ENCODE measurements at regions not wholly inside any gene's neighbourhood (a gene's known extent, or its start where the extent isn't known, plus 50 kb on each side); places are given as distances from the start of the nearest gene placed in this dataset.
"Not testable (repeated sequence)": the region's sequence is repeated elsewhere in the genome, so short reads cannot be mapped to it uniquely, and the experiment has no call there.

DNA sequence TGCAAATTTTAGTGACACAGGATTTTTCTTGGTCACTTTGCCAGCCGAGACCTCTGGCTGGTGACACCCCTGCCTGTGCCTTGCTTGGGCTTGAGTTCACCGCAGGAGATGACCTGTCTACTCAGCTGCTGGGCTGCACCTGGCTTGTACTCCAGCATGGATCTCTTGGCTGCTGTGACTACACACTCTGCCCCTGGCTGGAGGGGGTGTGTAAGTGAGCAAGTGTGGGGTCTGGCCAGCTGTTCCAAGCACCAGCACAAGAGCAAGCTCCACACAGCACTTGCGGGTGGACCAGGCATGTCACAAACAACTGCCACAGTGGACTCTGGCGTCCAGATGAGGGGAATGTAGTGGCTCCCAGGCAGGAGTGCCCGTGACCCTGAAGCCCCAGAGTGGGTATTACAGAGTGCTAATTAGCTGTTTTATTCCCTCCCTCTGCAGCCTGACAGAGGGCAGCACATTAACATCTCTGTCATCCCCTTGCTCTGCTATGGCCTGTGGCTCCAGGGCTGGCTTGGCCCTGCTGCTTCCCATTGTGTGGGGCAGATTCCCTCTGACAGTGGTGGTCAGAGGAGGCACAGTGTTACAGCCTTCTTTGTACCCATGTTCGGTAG lies 1387.2 kb downstream of the OLFM4 start:
- no peak for DNase-seq

- DNase-seq, result not testable (repeated sequence)
Observed at GRCh38 chr13:54422946-54423345, 1394.3 kb downstream of the OLFM4 start.

GRCh38 chr13:54424344-54424743 lies 1395.7 kb downstream of the OLFM4 start:
- no peak for DNase-seq

DNA sequence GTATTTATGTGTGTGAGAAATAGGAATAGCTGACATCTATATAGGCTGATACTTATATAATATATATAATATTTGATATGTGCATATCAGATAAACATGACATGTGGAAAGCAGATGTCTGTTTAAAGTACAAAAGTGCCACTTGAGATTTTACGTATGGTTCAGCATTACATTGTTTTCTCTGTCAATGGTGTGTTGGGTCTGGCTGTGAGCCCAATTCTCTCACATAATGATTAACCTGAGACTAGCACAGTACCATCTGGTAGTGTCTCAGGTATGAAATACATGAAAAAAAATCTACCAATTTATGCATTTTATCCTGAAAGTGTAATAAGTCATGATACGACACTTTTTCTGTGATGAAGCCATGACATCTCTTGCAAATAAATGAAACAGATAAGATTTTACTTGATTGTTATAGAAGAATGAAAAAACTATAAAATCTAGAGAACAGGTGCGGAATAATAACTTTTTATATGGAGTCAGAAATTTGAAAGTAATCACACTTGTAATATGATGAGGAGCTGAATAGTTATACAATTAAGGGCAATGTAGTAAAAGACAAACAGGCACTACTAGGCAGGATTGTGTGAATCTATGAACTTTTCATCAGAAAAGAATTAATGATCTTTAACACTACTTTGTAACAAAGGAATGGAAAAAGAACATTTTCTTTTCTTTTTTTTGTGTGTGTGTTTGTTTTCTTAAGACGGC lies 1405.0 kb downstream of the OLFM4 start:
- DNase-seq, result no peak

DNA sequence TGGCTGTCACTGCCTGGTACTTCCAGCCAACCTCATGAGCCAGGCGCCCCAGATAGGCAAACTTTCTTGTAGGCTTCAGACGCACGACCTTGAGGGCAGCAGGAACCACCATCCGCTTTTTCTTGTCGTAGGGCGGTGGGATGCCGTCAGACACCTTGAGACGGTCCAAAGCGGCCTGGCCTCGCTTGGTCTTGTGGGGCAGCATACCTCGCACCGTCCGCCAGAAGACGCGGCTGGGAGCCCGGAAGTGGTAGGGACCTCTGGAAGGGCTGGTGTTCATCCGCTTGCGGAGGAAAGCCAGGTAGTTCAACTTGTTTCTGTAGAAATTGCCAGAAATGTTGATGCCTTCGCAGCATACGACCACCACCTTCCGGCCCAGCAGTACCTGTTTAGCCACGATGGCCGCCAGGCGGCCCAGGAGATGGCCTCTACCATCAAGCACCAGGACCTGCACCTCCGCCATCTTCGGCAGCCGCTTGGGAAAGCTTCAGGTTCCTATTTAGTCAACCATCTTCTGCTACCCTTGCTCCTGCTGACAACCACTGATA lies 1412.3 kb downstream of the OLFM4 start:
- not testable (repeated sequence) for DNase-seq

DNA sequence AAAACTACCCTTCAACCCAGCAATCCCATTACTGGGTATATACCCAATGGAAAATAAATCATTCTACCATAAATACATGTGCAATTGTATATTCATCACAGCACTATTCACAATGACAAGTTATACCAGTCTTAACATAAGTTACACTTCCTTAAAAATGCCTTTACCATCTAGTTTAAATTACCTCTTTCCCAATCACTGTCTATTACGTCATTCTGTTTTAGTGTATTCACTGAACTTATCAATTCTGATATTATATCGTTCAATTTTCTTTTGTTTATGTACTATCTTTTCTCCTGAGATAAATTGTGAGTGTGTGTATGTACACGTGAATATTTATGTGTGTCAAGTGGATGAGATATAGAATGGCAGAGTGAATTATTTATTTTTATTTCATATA lies 1416.8 kb downstream of the OLFM4 start:
- DNase-seq, result no peak

DNA sequence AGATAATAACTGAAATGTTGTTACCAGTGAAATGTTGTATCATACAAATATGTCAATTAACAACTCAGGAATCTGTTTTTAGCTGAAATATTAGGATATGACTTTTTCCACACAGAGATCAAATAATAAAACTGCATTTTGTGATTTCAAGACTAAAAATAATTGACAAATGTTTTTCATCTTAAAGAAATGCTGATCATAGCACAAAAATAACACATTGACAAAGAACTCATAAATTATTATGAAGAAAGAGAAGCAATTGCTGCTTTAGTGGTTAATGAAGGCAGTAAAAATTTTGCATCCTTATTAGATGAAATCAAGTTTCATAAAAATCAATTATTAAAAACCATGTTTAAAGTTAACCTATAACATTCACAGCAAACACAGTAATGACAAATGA lies 1417.3 kb downstream of the OLFM4 start:
- DNase-seq, result no peak

DNA sequence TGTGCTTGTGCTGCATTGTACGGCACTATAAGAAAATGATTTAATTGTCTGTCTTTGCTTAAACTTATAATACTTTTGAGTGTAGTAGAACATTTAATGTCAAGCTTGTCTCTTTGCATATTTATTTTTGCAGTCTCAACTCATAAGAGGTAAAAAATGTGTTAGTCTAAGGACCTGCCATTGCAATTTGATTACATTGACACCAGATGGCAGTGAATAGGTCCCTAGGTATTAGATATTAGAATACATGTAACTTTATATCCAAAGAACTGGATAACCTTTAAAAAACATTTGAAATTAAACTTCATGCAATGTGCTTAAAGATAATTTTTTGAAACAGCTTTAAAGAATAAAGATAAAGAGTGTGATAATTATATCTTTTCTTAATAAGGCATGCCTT lies 1421.3 kb downstream of the OLFM4 start:
- no peak for DNase-seq

- DNase-seq, result no peak
Observed at GRCh38 chr13:54484166-54484565, 1455.6 kb downstream of the OLFM4 start.

GRCh38 chr13:54486421-54487166 lies 1458.0 kb downstream of the OLFM4 start:
- no peak for DNase-seq

DNA sequence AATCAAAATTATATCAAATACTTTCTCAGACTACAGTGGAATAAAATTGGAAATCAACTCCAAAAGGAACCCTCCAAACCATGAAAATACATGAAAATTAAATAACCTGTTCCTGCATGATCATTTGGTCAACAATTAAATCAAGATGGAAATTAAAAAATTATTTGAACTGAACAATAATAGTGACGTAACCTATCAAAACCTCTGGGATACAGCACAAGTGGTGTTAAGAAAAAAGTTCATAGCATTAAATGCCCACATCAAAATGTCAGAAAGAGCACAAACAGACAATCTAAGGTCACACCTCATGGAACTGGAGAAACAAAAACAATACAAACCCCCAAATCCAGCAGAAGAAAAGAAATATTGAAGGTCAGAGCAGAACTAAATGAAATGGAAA lies 1460.7 kb downstream of the OLFM4 start:
- no peak for DNase-seq

GRCh38 chr13:54492995-54493394 lies 1464.4 kb downstream of the OLFM4 start:
- DNase-seq, result no peak

DNA sequence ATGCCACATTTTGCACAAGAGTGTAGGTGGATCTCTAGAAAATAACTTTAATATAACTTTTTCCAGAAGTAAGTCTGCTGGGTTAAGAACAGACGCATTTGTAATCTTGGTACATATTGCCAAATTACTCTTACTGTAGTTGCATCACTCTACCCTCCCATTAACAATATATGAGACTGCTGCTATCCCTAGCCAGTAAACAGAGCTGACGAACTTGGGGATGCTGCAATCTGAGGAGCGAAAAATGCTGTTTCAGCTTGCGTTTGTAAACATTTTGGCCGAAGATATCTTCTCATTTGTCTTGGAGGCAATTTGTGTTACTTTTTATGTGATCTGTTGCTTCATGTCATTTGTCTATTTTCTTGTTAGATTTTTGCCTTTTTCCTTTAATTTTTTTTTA lies 1482.8 kb downstream of the OLFM4 start:
- no peak for DNase-seq

DNA sequence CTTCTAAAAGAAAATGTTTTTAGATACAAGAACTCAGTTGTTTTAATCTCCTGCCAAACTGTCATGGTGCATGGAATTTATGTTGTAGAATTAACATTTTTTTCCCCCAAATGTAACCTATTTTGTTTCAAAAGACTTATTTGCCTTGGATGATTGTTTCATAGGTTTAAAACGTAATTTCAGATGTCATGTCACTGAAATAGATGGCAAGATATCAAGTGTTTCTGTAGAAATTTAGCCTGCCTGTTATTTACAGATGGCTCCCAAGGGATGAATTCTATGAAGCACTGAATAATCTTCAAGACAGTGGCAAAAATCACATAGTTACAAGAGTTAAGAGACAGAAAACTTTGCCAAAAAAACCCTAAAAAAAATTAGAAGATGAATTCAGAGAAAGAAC lies 1484.6 kb downstream of the OLFM4 start:
- DNase-seq, result no peak

GRCh38 chr13:54536112-54536511 lies 1507.5 kb downstream of the OLFM4 start:
- no peak for DNase-seq

GRCh38 chr13:54563286-54563685 lies 1534.7 kb downstream of the OLFM4 start:
- no peak for DNase-seq

- DNase-seq, result not testable (repeated sequence)
Observed at GRCh38 chr13:54572037-54572436, 1543.4 kb downstream of the OLFM4 start.

DNA sequence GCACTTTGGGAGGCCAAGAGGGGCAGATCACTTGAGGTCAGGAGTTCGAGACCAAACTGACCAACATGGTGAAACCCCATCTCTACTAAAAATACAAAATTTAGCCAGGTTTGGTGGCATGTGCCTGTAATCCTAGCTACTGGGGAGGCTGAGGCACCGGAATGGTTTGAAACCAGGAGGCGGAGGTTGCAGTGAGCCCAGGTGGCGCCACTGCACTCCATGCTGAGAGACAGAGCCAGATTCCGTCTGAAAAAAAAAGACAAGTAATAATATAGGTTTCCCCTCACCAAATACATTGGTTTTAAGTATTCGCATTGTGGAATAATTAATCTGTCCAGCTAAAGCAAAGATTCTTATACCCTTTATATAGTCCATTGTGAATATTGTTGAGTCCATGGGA lies 1544.6 kb downstream of the OLFM4 start:
- DNase-seq, result no peak

GRCh38 chr13:54574791-54575190 lies 1546.2 kb downstream of the OLFM4 start:
- DNase-seq, result no peak

DNA sequence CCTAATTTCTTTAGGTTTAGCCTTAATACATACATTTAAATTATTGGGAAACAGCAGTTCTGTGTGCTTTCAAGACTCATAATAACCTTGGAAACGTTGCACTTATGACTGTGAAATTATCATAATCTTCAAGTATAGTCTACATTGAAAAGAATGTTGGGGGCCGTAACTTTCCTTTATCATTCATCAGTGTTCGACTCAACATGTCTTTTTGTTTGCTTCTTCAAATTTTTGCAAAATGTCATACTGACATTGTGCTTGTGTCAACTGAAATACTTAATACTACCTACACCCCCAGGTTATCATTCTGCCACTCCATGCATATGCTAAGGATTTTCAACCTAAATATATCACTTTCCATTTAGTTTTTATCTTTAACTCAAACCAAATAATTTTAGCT lies 1562.9 kb downstream of the OLFM4 start:
- DNase-seq, result no peak

GRCh38 chr13:54592201-54592600 lies 1563.6 kb downstream of the OLFM4 start:
- DNase-seq, result no peak

DNA sequence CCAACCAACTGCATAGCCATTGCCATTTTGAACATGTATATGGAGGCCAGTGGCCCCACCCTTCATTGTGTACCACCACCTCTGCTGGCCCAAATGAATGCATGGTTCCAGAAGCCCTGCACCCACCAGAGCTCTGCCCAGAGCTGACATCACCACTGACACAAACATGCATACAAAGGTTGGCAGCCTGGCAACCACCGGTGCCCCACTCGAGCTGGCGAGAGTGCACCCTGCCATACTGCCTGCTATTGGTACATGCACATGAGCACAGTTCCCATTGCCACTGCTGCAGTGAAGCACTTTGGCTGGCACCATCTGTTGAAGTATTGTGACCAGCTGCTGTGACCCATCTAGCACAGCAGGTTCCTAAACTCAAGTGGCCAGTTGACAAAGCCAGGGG lies 1564.9 kb downstream of the OLFM4 start:
- no peak for DNase-seq

GRCh38 chr13:54597540-54598088 lies 1569.0 kb downstream of the OLFM4 start:
- DNase-seq, result no peak
